ENCODE measurements at regions not wholly inside any gene's neighbourhood (a gene's known extent, or its start where the extent isn't known, plus 50 kb on each side); places are given as distances from the start of the nearest gene placed in this dataset.

GRCh38 chr21:43317959-43318358, 109.0 kb downstream of the SIK1 start:
- DNase-seq (ENCODE audit: low read depth): no peak

DNA sequence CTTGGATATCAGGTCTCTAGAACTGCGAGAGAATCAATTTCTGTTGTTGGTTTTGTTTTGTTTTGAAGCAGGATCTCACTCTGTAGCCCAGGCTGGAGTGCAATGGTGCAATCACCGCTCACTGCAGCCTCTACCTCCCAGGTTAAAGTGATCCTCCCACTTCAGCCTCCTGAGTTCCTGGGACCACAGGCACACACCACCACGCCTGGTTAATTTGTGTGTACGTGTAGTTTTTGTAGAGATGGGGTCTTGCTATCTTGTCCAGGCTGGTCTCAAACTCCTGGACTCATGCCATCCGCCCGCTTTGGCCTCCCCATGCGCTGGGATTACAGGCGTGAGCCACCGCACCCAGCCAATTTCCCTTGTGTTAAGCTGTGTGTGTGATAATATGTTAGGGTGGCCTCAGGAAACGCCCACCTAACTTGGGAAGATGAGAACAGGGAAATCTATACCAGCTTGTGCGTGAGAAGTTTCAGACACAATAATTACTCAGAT, 109.6 kb downstream of the SIK1 start:
- no peak for DNase-seq (ENCODE audit: low read depth)

GRCh38 chr21:43316156-43316845, 110.6 kb downstream of the SIK1 start:
- no peak for DNase-seq (ENCODE audit: low read depth)

DNA sequence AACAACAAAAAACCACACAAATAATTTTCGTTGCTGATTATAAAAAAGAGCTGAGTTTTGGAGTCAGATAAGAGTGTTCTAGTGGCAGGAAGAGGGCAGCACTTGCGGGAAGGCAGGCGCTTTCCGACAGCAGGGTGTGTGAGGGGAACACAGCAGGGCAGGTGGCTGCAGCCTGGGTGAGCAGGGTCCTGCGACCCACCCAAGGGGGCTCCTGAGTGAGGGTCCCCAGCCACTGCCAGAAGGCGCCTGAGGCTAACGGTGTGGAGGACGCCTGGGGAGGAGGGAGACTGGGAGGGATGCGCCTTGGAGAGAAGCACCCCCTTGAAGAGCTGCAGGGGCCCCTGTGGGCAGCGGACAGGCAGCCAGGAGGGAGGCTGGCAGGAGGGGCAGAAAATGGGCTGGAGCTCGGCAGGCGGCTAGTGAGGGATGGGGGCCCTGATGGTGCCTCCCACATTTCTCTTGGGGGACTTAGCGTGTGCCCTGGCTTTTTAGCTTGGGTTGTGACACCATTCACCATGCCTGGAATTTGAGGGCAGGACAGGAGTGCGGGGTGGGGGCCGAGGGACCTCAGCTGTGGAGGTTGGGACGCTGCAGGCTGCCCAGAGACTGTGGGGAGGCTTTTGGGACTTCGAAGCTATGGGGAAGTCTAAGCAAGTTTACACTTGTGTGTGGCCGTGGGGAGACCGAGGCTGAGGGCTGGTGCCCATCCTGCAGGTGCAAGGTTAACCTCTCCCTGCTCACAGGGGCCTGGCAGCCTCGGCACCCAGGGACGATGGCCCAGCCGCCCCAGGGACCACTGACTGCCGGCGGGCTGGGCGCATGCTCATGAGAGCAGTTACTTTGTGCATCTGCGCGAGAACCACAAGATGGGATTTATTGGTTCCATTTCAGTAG, 111.4 kb downstream of the SIK1 start:
- DNase-seq (ENCODE audit: low read depth): no peak

- DNase-seq (ENCODE audit: low read depth): no peak
These were observed 113.0 kb downstream of the SIK1 start for GRCh38 chr21:43313939-43314405.

DNA sequence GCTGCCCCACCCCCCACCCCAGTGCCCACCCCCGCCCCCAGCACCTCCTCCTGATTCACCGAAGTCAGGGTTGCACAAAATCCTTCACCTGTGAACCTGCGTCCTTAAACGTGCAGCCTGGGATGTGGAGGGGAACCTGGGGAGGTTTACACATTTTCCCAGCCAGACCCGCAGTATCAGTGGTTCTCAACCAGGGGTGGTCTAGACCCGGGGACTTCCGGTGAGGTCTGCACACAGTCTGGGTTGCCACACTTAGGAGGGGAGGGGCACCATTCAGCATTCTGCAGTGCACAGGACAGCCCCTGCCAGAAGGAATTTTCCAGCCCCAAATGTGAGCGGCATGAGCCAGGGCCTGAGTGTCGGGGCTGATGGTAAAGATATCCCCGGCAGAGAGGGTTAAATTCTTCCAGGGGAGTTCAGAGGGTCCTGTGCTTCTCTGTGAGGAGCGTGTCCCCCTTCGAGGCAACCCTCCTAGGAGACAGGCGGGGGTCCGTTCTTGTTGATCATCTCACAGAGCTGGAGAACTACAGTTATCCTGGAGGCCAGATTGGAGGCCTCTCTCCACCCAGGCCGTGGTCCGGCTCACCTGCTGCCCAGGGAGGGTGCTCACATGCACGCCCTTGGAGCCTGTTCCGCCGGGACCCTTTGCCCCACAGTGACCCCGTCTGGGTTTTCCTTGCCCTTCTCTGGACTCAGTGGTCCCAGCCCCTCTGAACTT, 113.6 kb downstream of the SIK1 start:
- no peak for DNase-seq (ENCODE audit: low read depth)

DNA sequence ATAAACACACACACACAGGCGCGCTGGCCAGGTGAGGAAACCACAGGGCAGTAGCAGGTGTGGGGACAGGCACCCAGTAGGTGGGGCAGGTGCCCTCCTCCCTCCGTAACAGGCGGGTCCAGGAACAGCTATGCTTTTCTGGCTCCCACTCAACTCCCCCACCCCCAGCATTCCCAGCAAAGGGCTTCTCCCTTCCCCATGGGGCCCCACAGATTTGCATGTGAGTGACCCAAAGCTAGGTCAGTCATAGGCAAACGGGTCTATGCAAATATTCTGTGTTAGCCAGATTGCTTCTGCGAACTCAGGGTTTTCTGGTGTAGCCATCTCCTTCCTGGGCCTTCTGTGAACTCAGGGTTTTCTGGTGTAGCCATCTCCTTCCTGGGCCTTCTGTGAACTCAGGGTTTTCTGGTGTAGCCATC, 114.2 kb downstream of the SIK1 start:
- DNase-seq (ENCODE audit: low read depth): no peak

- DNase-seq (ENCODE audit: low read depth): no peak
These were observed 114.9 kb downstream of the SIK1 start for GRCh38 chr21:43312011-43312410.

GRCh38 chr21:43311301-43311817, 115.6 kb downstream of the SIK1 start:
- DNase-seq (ENCODE audit: low read depth): no peak

DNA sequence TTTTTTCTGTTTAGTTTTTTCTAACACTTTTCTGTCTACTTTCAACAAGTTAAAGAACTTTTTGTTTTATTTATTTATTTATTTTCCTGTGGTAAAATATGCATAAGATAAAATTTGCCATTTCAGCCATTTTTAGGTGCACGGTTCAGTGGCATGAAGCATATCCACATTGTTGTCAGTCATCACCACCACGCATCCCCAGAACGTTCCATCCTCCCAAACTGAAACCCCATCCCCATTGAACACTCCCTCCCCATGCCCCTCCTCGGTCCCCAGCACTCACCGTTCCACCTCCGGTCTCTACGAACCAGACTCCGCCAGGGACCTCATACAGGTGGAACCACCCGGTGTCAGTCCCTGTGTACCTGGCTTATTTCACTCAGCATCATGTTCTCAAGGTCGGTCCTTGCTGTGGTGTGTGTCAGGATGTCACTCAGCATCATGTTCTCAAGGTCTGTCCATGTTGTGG, 118.1 kb downstream of the SIK1 start:
- no peak for DNase-seq (ENCODE audit: low read depth)

DNA sequence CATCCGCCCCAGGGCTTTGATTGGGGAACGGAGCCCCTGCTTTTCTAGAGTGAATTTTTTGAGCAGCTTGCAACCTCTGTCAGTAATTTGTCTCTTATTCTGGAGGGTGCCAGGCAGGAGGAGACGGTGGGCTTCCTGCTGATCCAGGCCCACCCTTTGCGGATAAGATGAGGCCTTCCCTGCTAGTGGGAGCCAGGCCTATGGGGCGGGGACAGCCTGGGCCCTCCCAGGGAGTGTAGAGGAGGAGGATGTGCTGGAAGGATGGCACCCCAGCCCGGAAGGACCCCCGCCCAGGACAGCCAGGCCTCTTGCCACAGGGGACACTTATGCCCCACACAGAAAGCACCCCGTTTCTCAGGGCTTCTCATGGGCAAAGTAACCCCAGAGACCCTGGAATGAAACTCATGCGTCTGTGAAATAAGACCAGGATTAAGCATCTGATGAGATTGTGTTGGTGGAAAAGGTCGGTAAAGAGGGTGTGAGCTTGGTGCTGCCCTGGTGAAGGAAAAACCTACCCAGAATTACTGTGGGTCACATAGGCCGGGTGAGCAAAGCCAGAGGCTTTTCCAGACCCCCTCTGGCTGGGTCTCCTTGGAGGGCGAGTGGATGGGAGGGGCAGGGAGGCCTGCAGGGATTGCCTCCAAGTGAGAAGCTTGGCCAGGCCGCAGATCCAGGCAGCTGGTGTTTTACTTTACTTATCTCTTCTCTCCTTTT, 118.7 kb downstream of the SIK1 start:
- DNase-seq (ENCODE audit: low read depth): no peak

- no peak for DNase-seq (ENCODE audit: low read depth)
These were observed 119.3 kb downstream of the SIK1 start for GRCh38 chr21:43307677-43308070.

- no peak for DNase-seq (ENCODE audit: low read depth)
These were observed 119.8 kb downstream of the SIK1 start for GRCh38 chr21:43306911-43307676.

- DNase-seq (ENCODE audit: low read depth): no peak
These were observed 120.5 kb downstream of the SIK1 start for GRCh38 chr21:43306391-43306790.

DNA sequence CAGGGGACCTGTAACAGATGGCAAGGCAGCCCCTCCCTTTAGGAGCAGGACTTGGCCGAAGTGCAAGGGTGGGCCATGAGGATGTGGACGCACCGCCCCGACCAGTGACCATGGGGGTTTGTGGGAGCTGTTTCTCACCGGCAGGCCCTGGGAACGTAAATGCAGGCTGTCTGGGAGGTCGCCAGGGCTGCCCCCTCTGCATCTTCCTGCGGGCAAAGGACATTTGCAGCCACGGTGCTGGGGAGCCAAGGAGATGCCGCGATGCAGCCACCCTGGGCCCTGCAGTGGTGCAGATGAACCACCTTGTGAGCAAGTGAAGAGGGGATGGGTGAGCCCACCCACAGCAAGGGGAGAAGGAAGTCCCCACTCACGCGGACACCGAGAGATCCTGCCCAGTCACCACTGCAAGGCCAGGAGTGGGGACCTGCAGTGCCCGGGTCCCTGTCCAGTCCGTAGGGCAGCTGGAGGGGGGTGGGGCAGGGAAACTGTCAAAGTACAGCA, 121.1 kb downstream of the SIK1 start:
- DNase-seq (ENCODE audit: low read depth): no peak

DNA sequence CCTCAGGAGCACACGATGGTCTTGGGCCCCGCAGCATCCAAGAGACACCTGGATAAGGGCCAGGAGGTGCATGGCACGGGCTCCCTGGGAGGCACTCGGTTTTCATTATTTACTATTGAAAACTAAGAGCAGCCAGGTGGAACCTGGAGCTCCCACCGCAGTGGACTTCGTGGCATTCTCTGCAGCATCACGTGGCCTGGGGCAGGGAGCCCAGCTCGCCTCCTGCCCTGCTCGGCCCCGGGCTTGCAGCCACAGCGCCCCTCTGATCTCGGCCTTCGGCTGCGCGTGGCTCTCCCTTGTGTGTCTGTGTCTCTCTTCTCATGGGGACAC, 121.6 kb downstream of the SIK1 start:
- no peak for DNase-seq (ENCODE audit: low read depth)

DNA sequence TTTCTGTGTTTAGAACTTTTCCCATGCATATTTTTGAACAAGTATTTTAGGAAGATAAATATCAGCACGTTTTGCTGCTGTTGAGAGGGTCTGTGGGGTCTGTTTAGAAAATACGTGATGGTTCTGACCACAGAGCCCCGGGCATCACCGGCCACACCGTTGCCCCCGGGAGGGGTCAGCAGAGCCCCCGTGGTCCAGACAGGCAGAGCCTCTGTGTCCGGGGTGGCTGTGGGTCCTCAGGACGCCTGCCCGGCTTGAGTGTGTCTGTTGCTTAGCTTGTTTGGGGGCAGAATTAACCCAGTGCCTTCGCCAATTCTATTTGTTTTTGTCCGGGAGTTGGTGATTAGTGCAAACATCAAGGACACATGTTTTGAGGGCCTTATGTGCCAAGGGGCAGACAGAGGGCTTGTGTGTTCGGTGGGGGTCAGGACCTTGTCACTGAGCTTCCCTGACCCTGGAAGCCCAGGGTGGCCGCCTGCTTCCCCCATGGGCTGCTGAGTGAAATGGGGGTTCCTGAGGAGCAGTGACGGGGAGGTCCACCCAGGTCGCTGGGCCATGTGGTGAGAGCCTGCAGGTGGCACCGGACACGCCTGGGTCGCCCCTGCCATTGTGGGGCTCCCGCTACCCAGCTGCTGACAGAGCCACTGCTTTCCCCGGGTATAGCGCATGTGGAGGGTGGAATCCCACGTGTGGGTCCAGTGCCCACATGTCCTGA, 122.2 kb downstream of the SIK1 start:
- DNase-seq (ENCODE audit: low read depth): no peak

- no peak for DNase-seq (ENCODE audit: low read depth)
These were observed 122.7 kb downstream of the SIK1 start for GRCh38 chr21:43304206-43304605.

DNA sequence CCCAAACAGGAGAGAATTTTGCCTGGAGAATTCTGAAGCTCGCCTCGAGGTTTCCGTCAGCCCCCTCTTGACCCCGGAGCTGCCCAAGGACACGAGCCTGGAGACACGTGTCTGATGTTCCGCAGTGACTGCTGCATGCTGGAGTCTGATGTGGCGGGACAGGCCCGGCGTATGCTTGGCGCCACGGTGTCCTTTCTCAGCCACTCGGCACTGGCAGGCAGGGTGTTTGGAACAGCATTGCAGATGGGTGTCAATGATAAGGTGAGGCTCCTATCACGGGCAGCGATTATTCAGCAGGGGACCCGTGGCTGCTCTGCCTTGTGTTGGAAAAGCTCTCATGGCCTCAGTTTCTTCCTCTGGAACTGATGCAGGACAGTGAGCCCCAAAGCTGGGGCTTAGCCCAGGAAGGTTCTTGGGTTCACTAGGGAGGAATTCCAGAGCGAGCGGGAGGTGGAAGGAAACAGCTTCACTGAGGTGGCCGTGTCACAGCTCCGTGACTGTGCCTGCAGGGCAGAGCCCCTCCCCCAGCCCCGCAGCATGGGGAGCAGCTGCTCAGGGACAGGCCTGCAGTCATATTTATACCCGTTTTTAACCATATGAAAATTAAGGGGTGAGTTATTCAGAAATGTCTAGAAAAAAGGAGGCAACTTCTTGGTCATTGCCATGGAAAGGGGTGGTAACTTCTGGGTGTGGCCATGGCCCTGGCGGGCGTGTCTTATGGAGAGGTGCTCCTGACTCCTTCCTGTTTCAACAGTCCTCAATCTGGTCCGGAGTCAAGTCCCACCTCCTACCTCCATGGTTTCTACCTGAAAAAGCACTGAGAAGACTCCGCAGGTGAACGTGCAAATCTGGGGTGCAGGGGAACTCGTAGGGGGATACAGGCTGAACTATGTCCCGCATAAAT, 123.4 kb downstream of the SIK1 start:
- no peak for DNase-seq (ENCODE audit: low read depth)
